ENCODE measurements at regions not wholly inside any gene's neighbourhood (a gene's known extent, or its start where the extent isn't known, plus 50 kb on each side); places are given as distances from the start of the nearest gene placed in this dataset.

- BruUV-seq (replicated peaks): no TSS peak
- TF ChIP-seq CTCF (IDR thresholded peaks at IDR 0.05; ENCODE audit: insufficient read depth in 1 of 2, low read depth in 1 of 2, low read length in 1 of 2, severe bottlenecking in 1 of 2, unreplicated experiment in 1 of 2): no peak
- Mint-ChIP-seq H3K27ac (ENCODE audit: unreplicated experiment) (no peak overlapping the region), H3K4me1 (ENCODE audit: low read depth, unreplicated experiment) (no peaks in the 10 kb centered on the region), H3K4me3 (ENCODE audit: unreplicated experiment) (no peak overlapping the region), H3K36me3 (ENCODE audit: insufficient read depth, unreplicated experiment) (no peaks in the 10 kb centered on the region), H3K9me3 (ENCODE audit: unreplicated experiment) (peaks cover 32% of the 10 kb centered on the region), H3K27me3 (ENCODE audit: insufficient read depth, unreplicated experiment) (no peaks in the 10 kb centered on the region)
- Histone ChIP-seq H3K36me3 (ENCODE audit: control insufficient read depth, insufficient read depth, low read length) (no peaks in the 10 kb centered on the region), H3K4me3 (ENCODE audit: low read depth, low read length) (no peak overlapping the region), H3K27me3 (replicated peaks; ENCODE audit: control insufficient read depth, insufficient read depth, low read length) (no peaks in the 10 kb centered on the region), H3K9me3 (no peaks in the 10 kb centered on the region), H3K4me1 (no peaks in the 10 kb centered on the region)
- CTCF ChIA-PET: no interaction called here
- intact Hi-C loops (cut with micrococcal nuclease; ENCODE audit: unreplicated experiment): no loop called here
- POLR2A ChIA-PET: no interaction called here
- DNase-seq: no peak
These were observed 285.3 kb upstream of the KITLG start for GRCh38 chr12:88865537-88865936.

GRCh38 chr12:88860851-88861250, 280.6 kb upstream of the KITLG start:
- no peak overlapping the region for H3K4me3 ChIP-seq (ENCODE audit: low read depth, low read length)
- TF ChIP-seq CTCF (IDR thresholded peaks at IDR 0.05; ENCODE audit: insufficient read depth in 1 of 2, low read depth in 1 of 2, low read length in 1 of 2, severe bottlenecking in 1 of 2, unreplicated experiment in 1 of 2): no peak
- no peaks in the 10 kb centered on the region for H3K4me1 ChIP-seq
- H3K27me3 Mint-ChIP-seq (ENCODE audit: insufficient read depth, unreplicated experiment): no peaks in the 10 kb centered on the region
- H3K4me3 Mint-ChIP-seq (ENCODE audit: unreplicated experiment): no peak overlapping the region
- ChIA-PET CTCF (no interaction called here), POLR2A (no interaction called here)
- H3K4me1 Mint-ChIP-seq (ENCODE audit: low read depth, unreplicated experiment): peaks cover 4% of the 10 kb centered on the region
- intact Hi-C loops (cut with micrococcal nuclease; ENCODE audit: unreplicated experiment): no loop called here
- no peaks in the 10 kb centered on the region for H3K36me3 Mint-ChIP-seq (ENCODE audit: insufficient read depth, unreplicated experiment)
- peaks cover 37% of the 10 kb centered on the region for H3K9me3 Mint-ChIP-seq (ENCODE audit: unreplicated experiment)
- H3K36me3 ChIP-seq (ENCODE audit: control insufficient read depth, insufficient read depth, low read length): no peaks in the 10 kb centered on the region
- H3K9me3 ChIP-seq: no peaks in the 10 kb centered on the region
- H3K27ac Mint-ChIP-seq (ENCODE audit: unreplicated experiment): no peak overlapping the region
- BruUV-seq (replicated peaks): no TSS peak
- no peak for DNase-seq
- no peaks in the 10 kb centered on the region for H3K27me3 ChIP-seq (replicated peaks; ENCODE audit: control insufficient read depth, insufficient read depth, low read length)

- peaks cover 15% of the 10 kb centered on the region for H3K36me3 Mint-ChIP-seq (ENCODE audit: insufficient read depth, unreplicated experiment)
- ChIA-PET CTCF (no interaction called here), POLR2A (no interaction called here)
- Histone ChIP-seq H3K36me3 (ENCODE audit: control insufficient read depth, insufficient read depth, low read length) (no peaks in the 10 kb centered on the region), H3K9me3 (peaks cover 18% of the 10 kb centered on the region), H3K27me3 (replicated peaks; ENCODE audit: control insufficient read depth, insufficient read depth, low read length) (no peaks in the 10 kb centered on the region), H3K4me3 (ENCODE audit: low read depth, low read length) (no peak overlapping the region), H3K4me1 (peaks cover 26% of the 10 kb centered on the region)
- intact Hi-C loops (cut with micrococcal nuclease; ENCODE audit: unreplicated experiment): no loop called here
- no peaks in the 10 kb centered on the region for H3K27me3 Mint-ChIP-seq (ENCODE audit: insufficient read depth, unreplicated experiment)
- peaks cover 20% of the 10 kb centered on the region for H3K4me1 Mint-ChIP-seq (ENCODE audit: low read depth, unreplicated experiment)
- no peak for DNase-seq
- peak overlapping the region; percentile 57 for H3K27ac Mint-ChIP-seq (ENCODE audit: unreplicated experiment)
- H3K4me3 Mint-ChIP-seq (ENCODE audit: unreplicated experiment): no peak overlapping the region
- peaks cover 34% of the 10 kb centered on the region for H3K9me3 Mint-ChIP-seq (ENCODE audit: unreplicated experiment)
- no peak for TF ChIP-seq CTCF (IDR thresholded peaks at IDR 0.05; ENCODE audit: insufficient read depth in 1 of 2, low read depth in 1 of 2, low read length in 1 of 2, severe bottlenecking in 1 of 2, unreplicated experiment in 1 of 2)
- no TSS peak for BruUV-seq (replicated peaks)
These were observed 275.9 kb upstream of the KITLG start for GRCh38 chr12:88856201-88856600.

Measured in Caco-2 (cell line).